HG02610 (cell line): ENCODE measurements at regions not wholly inside any gene's neighbourhood (a gene's known extent, or its start where the extent isn't known, plus 50 kb on each side); places are given as distances from the start of the nearest gene placed in this dataset.

Source experiments
- ATAC-seq: cut with Tn5 transposase; IDR thresholded peaks from one replicate; pipeline ENCODE4 v1.9.1; 2021; ENCODE audit warnings: mild to moderate bottlenecking, moderate library complexity; ENCODE audit not compliant: unreplicated experiment

- no peak for ATAC-seq
Measured at GRCh38 chr2:108139521-108139920, 100.2 kb upstream of the SULT1C3 start.

GRCh38 chr2:108145557-108146326, 94.0 kb upstream of the SULT1C3 start:
- no peak for ATAC-seq

DNA sequence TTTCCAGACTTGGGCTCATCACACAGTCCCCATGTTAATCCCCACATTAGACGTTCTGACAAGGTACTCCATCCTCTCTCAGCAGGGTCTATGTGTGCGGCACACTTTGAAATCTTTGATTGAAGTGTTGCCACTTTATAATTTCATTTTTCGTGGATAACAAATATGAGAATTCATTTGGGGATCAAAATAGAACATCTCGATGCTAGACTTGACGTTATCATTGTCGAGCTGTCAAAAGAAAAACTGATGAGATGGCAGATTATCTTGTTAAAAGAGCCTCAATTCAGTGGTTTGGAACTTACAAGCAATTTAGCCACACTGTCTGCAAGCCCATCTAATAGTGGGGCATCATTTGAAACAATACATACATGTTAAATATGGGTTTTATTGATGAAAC, 91.2 kb upstream of the SULT1C3 start:
- ATAC-seq = no peak

DNA sequence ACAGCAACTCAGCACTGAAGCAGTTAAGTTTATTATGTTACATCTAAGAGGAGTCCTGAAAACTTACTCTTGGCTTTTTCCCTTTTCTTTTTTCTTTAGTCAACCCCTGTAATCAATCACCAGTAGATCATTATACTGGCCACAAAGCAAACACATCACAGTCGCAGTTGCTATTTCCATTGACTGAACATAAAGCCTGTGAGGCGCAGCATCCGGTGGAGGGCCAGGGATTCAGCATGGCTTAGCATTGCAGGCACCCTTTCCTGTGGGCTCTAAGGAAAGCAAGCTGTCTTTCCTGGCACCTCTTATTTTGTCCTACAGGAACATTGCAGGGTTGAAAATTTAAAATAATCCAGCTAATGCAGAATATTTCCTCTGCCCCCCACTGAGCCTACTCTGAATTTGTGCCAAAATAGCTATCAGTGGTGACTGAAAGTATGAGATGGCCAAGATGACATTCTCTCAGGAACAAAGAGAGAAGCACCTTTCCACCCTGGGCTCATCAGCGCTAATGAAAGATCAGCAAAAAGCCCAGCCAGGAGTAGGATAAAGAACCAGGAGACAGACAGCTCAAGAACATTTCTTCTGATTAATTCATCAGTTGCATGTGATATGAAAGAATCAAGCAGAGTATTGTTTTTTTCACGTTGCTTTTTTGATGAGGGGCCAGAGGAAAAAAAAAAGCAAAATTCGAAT, 85.3 kb upstream of the SULT1C3 start:
- ATAC-seq = no peak

- no peak for ATAC-seq
Measured at GRCh38 chr2:108161298-108161697, 78.5 kb upstream of the SULT1C3 start.

- ATAC-seq = no peak
Measured at GRCh38 chr2:108164318-108164717, 75.5 kb upstream of the SULT1C3 start.

DNA sequence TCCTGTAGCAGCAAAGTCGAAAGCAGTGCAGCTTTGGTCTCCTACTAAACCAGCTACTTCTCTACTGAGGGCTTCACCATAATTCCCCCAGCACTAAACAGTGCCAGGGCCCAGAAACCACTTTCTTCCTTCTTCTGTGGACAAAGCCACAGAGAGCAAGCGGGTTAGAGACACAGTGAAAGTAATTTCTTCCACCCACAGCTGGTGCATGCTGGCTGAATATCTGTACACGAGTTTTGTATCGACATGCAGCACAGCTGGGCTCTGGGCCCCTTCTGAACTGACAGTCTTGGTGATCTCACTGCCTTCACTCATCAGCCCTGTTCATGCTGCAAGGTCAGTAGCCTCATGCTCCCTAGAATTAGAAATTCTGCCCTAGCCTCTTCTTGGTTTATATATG, 74.0 kb upstream of the SULT1C3 start:
- no peak for ATAC-seq

DNA sequence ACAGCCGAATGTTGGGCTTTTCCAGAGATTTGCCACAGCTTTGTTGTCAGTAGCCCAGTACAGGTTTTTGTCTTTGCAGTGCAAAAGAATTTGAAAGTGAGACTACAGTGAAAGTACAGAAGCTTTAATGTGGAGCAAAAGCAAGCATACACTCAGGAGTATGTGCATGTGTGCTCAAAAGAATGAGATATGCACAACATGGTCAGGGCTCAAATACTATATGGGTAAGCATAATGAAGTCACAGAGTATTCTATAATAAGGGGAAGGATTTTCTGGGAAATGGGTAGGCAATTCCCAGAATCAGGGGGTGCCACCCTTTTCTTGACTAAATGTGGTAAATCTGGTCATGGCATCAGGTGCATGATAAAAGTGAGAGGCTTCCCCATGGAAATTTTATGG, 72.1 kb upstream of the SULT1C3 start:
- ATAC-seq = no peak

DNA sequence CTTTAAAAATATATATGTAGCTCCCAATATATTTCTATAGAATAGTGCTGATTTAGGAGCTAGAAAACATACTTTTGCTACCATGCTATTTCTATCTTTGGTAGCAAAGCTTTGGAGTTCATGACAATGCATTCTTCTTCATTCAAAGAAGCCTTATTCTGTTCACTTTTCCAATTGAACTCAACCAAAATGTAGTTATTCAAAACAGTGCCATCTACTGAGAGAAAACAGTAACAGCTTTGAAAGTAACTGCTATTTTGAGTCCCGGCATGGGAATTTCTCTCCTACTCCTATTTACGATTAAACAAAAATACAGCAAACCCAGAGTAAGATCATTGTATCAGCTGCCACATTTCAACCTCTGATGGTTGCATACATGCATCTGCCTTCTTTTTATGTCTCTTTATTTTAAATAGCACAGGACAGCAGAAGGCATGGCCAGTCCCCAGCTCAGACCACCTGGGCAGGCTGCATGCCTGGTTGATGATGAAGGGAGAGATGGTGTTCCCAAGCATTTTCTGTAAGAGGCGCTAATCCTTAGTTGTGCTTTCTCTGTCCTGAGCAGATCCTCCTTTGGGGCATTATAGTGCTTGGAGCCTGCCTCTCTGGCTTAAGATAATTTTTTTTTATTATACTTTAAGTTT, 69.7 kb upstream of the SULT1C3 start:
- ATAC-seq = no peak

DNA sequence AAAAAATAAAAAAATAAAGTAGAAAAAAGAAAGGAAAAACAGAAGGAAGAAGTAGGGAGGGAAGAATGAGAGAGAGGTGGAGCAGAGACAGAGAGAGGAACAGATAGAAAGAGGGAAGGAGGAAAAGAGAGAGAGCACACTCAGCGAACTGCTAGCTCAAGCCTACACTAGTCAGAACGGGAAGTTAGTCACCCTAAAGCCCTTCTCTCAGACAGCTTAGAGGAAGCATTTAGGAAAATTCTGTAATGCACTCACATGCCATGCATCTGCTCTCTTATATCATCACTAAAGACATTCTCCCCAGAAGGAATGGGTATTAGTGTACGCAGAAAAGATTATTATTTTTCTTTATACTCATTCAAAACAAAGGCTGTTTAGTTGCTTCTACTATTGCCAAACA, 68.1 kb upstream of the SULT1C3 start:
- no peak for ATAC-seq

DNA sequence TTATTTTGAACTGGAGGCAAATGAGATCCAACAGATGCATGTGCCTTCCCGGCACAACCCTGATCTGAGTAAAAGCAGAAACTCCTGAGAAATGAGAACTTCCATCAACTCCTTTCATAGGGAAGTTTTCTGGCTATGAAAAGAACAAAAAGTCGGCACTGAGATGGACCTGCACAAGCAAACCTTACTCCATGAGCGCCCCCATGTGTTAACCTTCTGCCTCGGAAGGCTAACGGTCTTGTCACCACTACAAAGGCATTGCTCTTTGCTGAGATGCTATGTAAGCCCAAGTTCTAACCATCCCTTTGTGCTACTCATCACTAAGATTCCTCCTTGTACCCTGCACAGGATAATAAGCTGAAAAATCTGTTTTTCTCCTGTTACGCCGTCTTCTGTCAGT, 57.3 kb upstream of the SULT1C3 start:
- ATAC-seq = no peak

DNA sequence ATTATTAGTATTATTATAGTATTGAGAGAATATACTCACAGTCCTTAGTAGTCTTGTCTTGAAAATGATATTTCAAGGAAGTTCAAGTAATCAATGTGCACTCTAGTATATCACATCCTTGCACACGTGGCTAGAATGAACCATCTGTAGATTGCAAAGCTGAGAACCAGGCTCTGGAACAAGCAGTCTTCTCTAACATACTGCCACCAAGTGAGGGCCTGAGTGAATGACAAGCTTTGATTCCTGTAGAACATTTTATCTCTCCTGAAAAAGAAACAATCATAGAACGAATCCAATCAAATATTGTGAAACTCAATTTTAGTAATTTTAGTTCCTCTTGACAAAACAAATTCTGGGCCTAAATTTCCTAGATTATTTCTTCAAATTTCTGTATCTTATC, 55.3 kb upstream of the SULT1C3 start:
- ATAC-seq = peak; percentile 62

- ATAC-seq = no peak
Measured at GRCh38 chr2:108189316-108189715, 50.5 kb upstream of the SULT1C3 start.
